ENCODE measurements at regions not wholly inside any gene's neighbourhood (a gene's known extent, or its start where the extent isn't known, plus 50 kb on each side); places are given as distances from the start of the nearest gene placed in this dataset.

GRCh38 chr5:158635565-158635964 is 464.2 kb downstream of the EBF1 start:
- H4K20me1 ChIP-seq (ENCODE audit: insufficient read depth, low read depth, low read length), result no peaks in the 10 kb centered on the region
- no peaks in the 10 kb centered on the region for H3K9me3 ChIP-seq (ENCODE audit: low read length)
- no peak overlapping the region for H3K27ac ChIP-seq (ENCODE audit: low read length)
- no peaks in the 10 kb centered on the region for H3K79me2 ChIP-seq (ENCODE audit: low read length)
- no peaks in the 10 kb centered on the region; the same call in 1 of the 2 replicates for H3K27me3 ChIP-seq (ENCODE audit: low read length)
- H3K9me2 ChIP-seq (replicated peaks; ENCODE audit: insufficient read depth, low read length), result no peaks in the 10 kb centered on the region
- no peak overlapping the region for H2AFZ ChIP-seq (ENCODE audit: low read length)
- no peak overlapping the region for H3K4me2 ChIP-seq (ENCODE audit: low read depth, low read length, poor library complexity, severe bottlenecking)
- no peaks in the 10 kb centered on the region for H3K4me1 ChIP-seq (ENCODE audit: low read length)
- H3K9ac ChIP-seq (ENCODE audit: low read length), result no peak overlapping the region
- DNase-seq, result no peak
- no peaks in the 10 kb centered on the region for H3K36me3 ChIP-seq (ENCODE audit: insufficient read depth, low read length)
- H3K4me3 ChIP-seq (ENCODE audit: low read length), result no peak overlapping the region

- Histone ChIP-seq H3K27ac (ENCODE audit: low read length) (no peak overlapping the region), H3K36me3 (ENCODE audit: insufficient read depth, low read length) (no peaks in the 10 kb centered on the region), H3K27me3 (ENCODE audit: low read length) (no peaks in the 10 kb centered on the region; the same call in 1 of the 2 replicates), H2AFZ (ENCODE audit: low read length) (no peak overlapping the region), H3K4me2 (ENCODE audit: low read depth, low read length, poor library complexity, severe bottlenecking) (no peak overlapping the region), H3K9me2 (replicated peaks; ENCODE audit: insufficient read depth, low read length) (no peaks in the 10 kb centered on the region), H4K20me1 (ENCODE audit: insufficient read depth, low read depth, low read length) (no peaks in the 10 kb centered on the region), H3K4me1 (ENCODE audit: low read length) (no peaks in the 10 kb centered on the region), H3K9ac (ENCODE audit: low read length) (no peak overlapping the region), H3K4me3 (ENCODE audit: low read length) (no peak overlapping the region), H3K79me2 (ENCODE audit: low read length) (no peaks in the 10 kb centered on the region), H3K9me3 (ENCODE audit: low read length) (no peaks in the 10 kb centered on the region)
- DNase-seq, result no peak
Measured at GRCh38 chr5:158634714-158635113, 465.0 kb downstream of the EBF1 start.

GRCh38 chr5:158629591-158630312 is 470.0 kb downstream of the EBF1 start:
- Histone ChIP-seq H4K20me1 (ENCODE audit: insufficient read depth, low read depth, low read length) (no peaks in the 10 kb centered on the region), H3K9ac (ENCODE audit: low read length) (no peak overlapping the region), H3K4me1 (ENCODE audit: low read length) (no peaks in the 10 kb centered on the region), H3K9me3 (ENCODE audit: low read length) (no peaks in the 10 kb centered on the region), H3K9me2 (replicated peaks; ENCODE audit: insufficient read depth, low read length) (no peaks in the 10 kb centered on the region), H3K79me2 (ENCODE audit: low read length) (no peaks in the 10 kb centered on the region), H3K27ac (ENCODE audit: low read length) (no peak overlapping the region), H3K4me3 (ENCODE audit: low read length) (no peak overlapping the region), H3K27me3 (ENCODE audit: low read length) (no peaks in the 10 kb centered on the region), H3K36me3 (ENCODE audit: insufficient read depth, low read length) (no peaks in the 10 kb centered on the region), H2AFZ (ENCODE audit: low read length) (no peak overlapping the region), H3K4me2 (ENCODE audit: low read depth, low read length, poor library complexity, severe bottlenecking) (no peak overlapping the region)
- DNase-seq, result no peak

DNA sequence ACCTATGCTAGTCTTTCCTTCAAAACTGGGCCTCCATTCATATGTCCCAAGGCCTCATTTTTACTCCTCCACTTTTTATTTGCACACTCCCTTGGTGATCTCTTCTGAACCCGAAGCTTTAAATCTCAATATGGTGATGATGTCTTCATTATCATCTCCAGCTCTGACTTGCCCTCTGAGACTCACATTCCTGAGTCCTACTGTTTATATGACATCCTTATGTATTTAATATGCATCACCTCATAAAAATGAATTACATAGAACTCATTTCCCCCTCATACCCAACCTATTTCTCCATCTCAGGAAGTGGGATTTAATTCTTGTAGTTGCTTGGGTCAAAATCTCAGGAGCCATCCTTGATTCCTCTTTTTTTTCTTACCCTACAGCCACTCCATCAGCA is 473.0 kb downstream of the EBF1 start:
- H4K20me1 ChIP-seq (ENCODE audit: insufficient read depth, low read depth, low read length), result no peaks in the 10 kb centered on the region
- no peaks in the 10 kb centered on the region for H3K27me3 ChIP-seq (ENCODE audit: low read length)
- no peak overlapping the region for H3K4me3 ChIP-seq (ENCODE audit: low read length)
- no peaks in the 10 kb centered on the region for H3K36me3 ChIP-seq (ENCODE audit: insufficient read depth, low read length)
- H3K79me2 ChIP-seq (ENCODE audit: low read length), result no peaks in the 10 kb centered on the region
- H3K9me2 ChIP-seq (replicated peaks; ENCODE audit: insufficient read depth, low read length), result no peaks in the 10 kb centered on the region
- H2AFZ ChIP-seq (ENCODE audit: low read length), result no peak overlapping the region
- no peak overlapping the region for H3K27ac ChIP-seq (ENCODE audit: low read length)
- H3K9ac ChIP-seq (ENCODE audit: low read length), result no peak overlapping the region
- H3K4me1 ChIP-seq (ENCODE audit: low read length), result no peaks in the 10 kb centered on the region
- no peak for DNase-seq
- H3K4me2 ChIP-seq (ENCODE audit: low read depth, low read length, poor library complexity, severe bottlenecking), result no peak overlapping the region
- no peaks in the 10 kb centered on the region for H3K9me3 ChIP-seq (ENCODE audit: low read length)

- Histone ChIP-seq H3K9me2 (replicated peaks; ENCODE audit: insufficient read depth, low read length) (no peaks in the 10 kb centered on the region), H3K4me1 (ENCODE audit: low read length) (no peaks in the 10 kb centered on the region), H4K20me1 (ENCODE audit: insufficient read depth, low read depth, low read length) (no peaks in the 10 kb centered on the region), H3K27ac (ENCODE audit: low read length) (no peak overlapping the region), H3K4me2 (ENCODE audit: low read depth, low read length, poor library complexity, severe bottlenecking) (no peak overlapping the region), H3K9me3 (ENCODE audit: low read length) (no peaks in the 10 kb centered on the region), H3K27me3 (ENCODE audit: low read length) (no peaks in the 10 kb centered on the region), H3K79me2 (ENCODE audit: low read length) (no peaks in the 10 kb centered on the region), H2AFZ (ENCODE audit: low read length) (no peak overlapping the region), H3K36me3 (ENCODE audit: insufficient read depth, low read length) (no peaks in the 10 kb centered on the region), H3K4me3 (ENCODE audit: low read length) (no peak overlapping the region), H3K9ac (ENCODE audit: low read length) (no peak overlapping the region)
- DNase-seq, result no peak
Measured at GRCh38 chr5:158623971-158624370, 475.7 kb downstream of the EBF1 start.

- H3K9me2 ChIP-seq (replicated peaks; ENCODE audit: insufficient read depth, low read length), result no peaks in the 10 kb centered on the region
- H2AFZ ChIP-seq (ENCODE audit: low read length), result no peak overlapping the region
- H3K79me2 ChIP-seq (ENCODE audit: low read length), result no peaks in the 10 kb centered on the region
- H3K9me3 ChIP-seq (ENCODE audit: low read length), result no peaks in the 10 kb centered on the region
- H3K27ac ChIP-seq (ENCODE audit: low read length), result no peak overlapping the region
- H3K4me3 ChIP-seq (ENCODE audit: low read length), result no peak overlapping the region
- no peaks in the 10 kb centered on the region for H3K27me3 ChIP-seq (ENCODE audit: low read length)
- no peaks in the 10 kb centered on the region for H4K20me1 ChIP-seq (ENCODE audit: insufficient read depth, low read depth, low read length)
- no peak for DNase-seq
- no peak overlapping the region for H3K9ac ChIP-seq (ENCODE audit: low read length)
- peaks cover 6% of the 10 kb centered on the region for H3K4me1 ChIP-seq (ENCODE audit: low read length)
- no peaks in the 10 kb centered on the region for H3K36me3 ChIP-seq (ENCODE audit: insufficient read depth, low read length)
- no peak overlapping the region for H3K4me2 ChIP-seq (ENCODE audit: low read depth, low read length, poor library complexity, severe bottlenecking)
Measured at GRCh38 chr5:158621391-158621790, 478.3 kb downstream of the EBF1 start.

DNA sequence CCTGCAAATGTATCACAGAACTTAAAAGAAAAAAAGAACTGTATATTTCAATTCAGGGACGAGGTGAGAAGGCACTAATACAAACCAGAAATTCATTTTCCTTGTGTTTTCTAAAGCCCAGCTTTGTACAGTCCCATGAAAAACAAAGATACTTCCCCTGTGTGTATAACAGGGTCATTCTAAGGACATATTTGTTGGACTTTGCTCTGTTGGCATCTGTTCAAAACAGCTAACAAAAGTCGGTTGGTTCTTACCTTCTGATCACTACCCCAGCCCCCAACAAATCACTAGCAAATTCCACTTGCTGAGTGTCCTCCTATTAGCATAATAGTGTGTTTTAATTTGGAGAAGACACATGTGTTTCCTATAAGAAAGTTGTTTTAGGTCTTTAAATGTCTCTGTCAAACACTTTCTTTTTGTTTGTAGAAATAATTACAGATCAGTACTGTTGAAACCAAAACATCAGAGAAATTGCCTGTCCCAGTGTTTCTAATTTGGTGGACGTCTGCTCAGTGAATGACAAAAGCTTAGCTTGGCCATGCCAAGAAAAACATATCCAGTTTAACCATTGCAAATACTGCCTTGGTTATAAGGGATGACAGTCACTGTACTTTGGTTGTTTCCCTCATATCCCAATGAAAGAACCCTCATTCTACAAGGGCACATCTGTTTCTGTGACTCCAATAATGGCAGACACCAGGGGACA is 480.5 kb downstream of the EBF1 start:
- 0 out of 2 replicates have a peak, but pooled peaks cover 2% of the 10 kb centered on the region for H3K27me3 ChIP-seq (ENCODE audit: low read length)
- no peak overlapping the region for H3K4me3 ChIP-seq (ENCODE audit: low read length)
- H3K36me3 ChIP-seq (ENCODE audit: insufficient read depth, low read length), result no peaks in the 10 kb centered on the region
- H3K9me2 ChIP-seq (replicated peaks; ENCODE audit: insufficient read depth, low read length), result 0 out of 2 replicates have a peak, but pooled peaks cover 3% of the 10 kb centered on the region
- peaks cover 6% of the 10 kb centered on the region for H3K4me1 ChIP-seq (ENCODE audit: low read length)
- no peak overlapping the region for H3K4me2 ChIP-seq (ENCODE audit: low read depth, low read length, poor library complexity, severe bottlenecking)
- no peaks in the 10 kb centered on the region for H3K9me3 ChIP-seq (ENCODE audit: low read length)
- no peak for DNase-seq
- no peak overlapping the region for H2AFZ ChIP-seq (ENCODE audit: low read length)
- H3K79me2 ChIP-seq (ENCODE audit: low read length), result no peaks in the 10 kb centered on the region
- no peak overlapping the region for H3K9ac ChIP-seq (ENCODE audit: low read length)
- no peak overlapping the region for H3K27ac ChIP-seq (ENCODE audit: low read length)
- no peaks in the 10 kb centered on the region for H4K20me1 ChIP-seq (ENCODE audit: insufficient read depth, low read depth, low read length)

DNA sequence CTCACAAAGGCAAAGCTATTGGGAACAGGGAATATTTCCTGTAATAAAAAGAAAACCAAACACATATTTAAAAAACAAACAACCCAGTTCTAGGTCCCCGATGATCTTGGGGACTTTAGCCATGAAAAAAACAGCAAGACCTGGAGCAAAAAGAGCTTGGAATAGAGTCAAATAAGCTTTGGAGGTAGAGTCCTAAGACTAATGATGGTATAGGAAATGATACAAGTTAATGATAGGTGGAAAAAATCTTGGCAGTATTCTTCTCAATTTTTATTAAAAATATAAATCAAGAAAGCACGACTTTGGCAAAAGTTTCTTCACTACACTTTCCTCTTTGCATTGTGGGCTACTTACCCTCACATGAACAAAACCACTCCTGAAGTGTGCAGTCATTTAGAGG is 481.5 kb downstream of the EBF1 start:
- Histone ChIP-seq H3K36me3 (ENCODE audit: insufficient read depth, low read length) (no peaks in the 10 kb centered on the region), H3K9me2 (replicated peaks; ENCODE audit: insufficient read depth, low read length) (0 out of 2 replicates have a peak, but pooled peaks cover 3% of the 10 kb centered on the region), H3K27ac (ENCODE audit: low read length) (no peak overlapping the region), H4K20me1 (ENCODE audit: insufficient read depth, low read depth, low read length) (no peaks in the 10 kb centered on the region), H3K79me2 (ENCODE audit: low read length) (no peaks in the 10 kb centered on the region), H3K9me3 (ENCODE audit: low read length) (no peaks in the 10 kb centered on the region), H3K4me3 (ENCODE audit: low read length) (no peak overlapping the region), H3K4me1 (ENCODE audit: low read length) (peaks cover 6% of the 10 kb centered on the region), H3K4me2 (ENCODE audit: low read depth, low read length, poor library complexity, severe bottlenecking) (no peak overlapping the region), H3K27me3 (ENCODE audit: low read length) (0 out of 2 replicates have a peak, but pooled peaks cover 2% of the 10 kb centered on the region), H3K9ac (ENCODE audit: low read length) (no peak overlapping the region), H2AFZ (ENCODE audit: low read length) (no peak overlapping the region)
- no peak for DNase-seq
